ENCODE measurements at regions not wholly inside any gene's neighbourhood (a gene's known extent, or its start where the extent isn't known, plus 50 kb on each side); places are given as distances from the start of the nearest gene placed in this dataset.

- TF ChIP-seq CTCF (IDR thresholded peaks at IDR 0.05) (no peak), POLR2A (IDR thresholded peaks at IDR 0.05) (no peak)
Measured at GRCh38 chr15:70150405-70150747, 52.7 kb upstream of the TLE3 start.

Measured in heart left ventricle (tissue), 13 donors.